Body of pancreas (tissue), 4 donors: ENCODE measurements at regions not wholly inside any gene's neighbourhood (a gene's known extent, or its start where the extent isn't known, plus 50 kb on each side); places are given as distances from the start of the nearest gene placed in this dataset.

Experiments used
- POLR2A ChIP-seq, 3 donors: fragments of 450-650 bp; IDR thresholded peaks; one replicate each; pipeline ENCODE4 v1.6.1; 2016; ENCODE audit warnings: antibody characterized with exemption in 3 of 3, mild to moderate bottlenecking in 2 of 3
- TF ChIP-seq, protein P1 (sequence below), 7 experiments: fragments of 450-650 bp in 4 of 7; fragments of 200-600 bp in 3 of 7; sonication (generic) in 3 of 7; IDR thresholded peaks; one replicate each; pipeline ENCODE4 v1.5.1; 2016 to 2019; ENCODE audit warnings: antibody characterized with exemption in 7 of 7

DNA sequence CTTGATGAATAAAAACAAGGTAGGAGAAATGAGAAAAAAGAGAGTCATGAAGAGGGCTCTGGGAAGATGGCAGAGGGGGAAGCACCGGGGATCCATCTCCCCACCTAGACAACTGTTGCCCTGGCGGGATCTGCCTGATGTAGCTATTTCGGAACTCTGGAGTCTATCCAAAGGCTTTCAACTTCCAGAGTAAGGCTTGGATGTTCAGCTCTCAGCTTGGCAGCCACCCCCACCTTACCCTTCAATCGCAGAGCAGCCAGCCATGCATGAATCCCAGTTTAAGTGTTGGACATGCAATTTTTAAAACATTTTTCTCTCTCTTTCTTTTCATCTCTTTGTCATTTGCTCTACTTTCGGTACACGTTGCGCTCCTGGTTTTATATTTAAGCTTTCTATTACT, 275.9 kb upstream of the EXOC2 start:
- TF ChIP-seq, protein P1, sequence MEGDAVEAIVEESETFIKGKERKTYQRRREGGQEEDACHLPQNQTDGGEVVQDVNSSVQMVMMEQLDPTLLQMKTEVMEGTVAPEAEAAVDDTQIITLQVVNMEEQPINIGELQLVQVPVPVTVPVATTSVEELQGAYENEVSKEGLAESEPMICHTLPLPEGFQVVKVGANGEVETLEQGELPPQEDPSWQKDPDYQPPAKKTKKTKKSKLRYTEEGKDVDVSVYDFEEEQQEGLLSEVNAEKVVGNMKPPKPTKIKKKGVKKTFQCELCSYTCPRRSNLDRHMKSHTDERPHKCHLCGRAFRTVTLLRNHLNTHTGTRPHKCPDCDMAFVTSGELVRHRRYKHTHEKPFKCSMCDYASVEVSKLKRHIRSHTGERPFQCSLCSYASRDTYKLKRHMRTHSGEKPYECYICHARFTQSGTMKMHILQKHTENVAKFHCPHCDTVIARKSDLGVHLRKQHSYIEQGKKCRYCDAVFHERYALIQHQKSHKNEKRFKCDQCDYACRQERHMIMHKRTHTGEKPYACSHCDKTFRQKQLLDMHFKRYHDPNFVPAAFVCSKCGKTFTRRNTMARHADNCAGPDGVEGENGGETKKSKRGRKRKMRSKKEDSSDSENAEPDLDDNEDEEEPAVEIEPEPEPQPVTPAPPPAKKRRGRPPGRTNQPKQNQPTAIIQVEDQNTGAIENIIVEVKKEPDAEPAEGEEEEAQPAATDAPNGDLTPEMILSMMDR (IDR thresholded peaks at IDR 0.05), result no peak
- TF ChIP-seq POLR2A (IDR thresholded peaks at IDR 0.05), result no peak
